GM12875 (cell line): ENCODE measurements at regions not wholly inside any gene's neighbourhood (a gene's known extent, or its start where the extent isn't known, plus 50 kb on each side); places are given as distances from the start of the nearest gene placed in this dataset.

Experiments used
- H3K4me3 ChIP-seq: one replicate; pipeline ENCODE4 v1.5.1; 2011; ENCODE audit warnings: low read depth, low read length, control low read depth
- TF ChIP-seq, protein P1 (sequence below): IDR thresholded peaks from 2 replicates; pipeline ENCODE4 v1.5.1; 2011; ENCODE audit warnings: low read depth, mild to moderate bottlenecking, control low read depth, inconsistent platforms, low read length, moderate library complexity, borderline replicate concordance; ENCODE audit not compliant: insufficient read depth

GRCh38 chr12:24374452-24374851 lies 425.0 kb upstream of the SOX5 start:
- H3K4me3 ChIP-seq: no peak overlapping the region
- TF ChIP-seq, protein P1, sequence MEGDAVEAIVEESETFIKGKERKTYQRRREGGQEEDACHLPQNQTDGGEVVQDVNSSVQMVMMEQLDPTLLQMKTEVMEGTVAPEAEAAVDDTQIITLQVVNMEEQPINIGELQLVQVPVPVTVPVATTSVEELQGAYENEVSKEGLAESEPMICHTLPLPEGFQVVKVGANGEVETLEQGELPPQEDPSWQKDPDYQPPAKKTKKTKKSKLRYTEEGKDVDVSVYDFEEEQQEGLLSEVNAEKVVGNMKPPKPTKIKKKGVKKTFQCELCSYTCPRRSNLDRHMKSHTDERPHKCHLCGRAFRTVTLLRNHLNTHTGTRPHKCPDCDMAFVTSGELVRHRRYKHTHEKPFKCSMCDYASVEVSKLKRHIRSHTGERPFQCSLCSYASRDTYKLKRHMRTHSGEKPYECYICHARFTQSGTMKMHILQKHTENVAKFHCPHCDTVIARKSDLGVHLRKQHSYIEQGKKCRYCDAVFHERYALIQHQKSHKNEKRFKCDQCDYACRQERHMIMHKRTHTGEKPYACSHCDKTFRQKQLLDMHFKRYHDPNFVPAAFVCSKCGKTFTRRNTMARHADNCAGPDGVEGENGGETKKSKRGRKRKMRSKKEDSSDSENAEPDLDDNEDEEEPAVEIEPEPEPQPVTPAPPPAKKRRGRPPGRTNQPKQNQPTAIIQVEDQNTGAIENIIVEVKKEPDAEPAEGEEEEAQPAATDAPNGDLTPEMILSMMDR: no peak

DNA sequence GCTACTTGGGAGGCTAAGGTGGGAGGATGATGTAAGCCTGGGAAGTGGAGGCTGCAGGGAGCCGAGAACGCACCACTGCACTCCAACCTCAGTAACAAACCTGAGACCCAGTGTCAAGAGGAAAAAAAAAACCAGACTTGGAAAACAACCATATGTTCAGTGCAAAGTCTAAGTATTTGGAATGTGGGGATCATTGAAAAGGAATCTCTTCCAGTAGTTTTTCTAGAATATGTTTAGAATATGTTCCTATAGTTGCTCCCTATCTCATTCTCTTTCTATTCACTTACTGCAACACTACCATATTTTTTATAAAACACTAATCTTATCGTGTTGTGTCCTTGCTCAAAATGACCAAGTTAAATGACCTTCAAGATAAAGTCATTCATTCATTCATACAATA lies 423.5 kb upstream of the SOX5 start:
- H3K4me3 ChIP-seq: no peak overlapping the region
- TF ChIP-seq, protein P1: no peak

DNA sequence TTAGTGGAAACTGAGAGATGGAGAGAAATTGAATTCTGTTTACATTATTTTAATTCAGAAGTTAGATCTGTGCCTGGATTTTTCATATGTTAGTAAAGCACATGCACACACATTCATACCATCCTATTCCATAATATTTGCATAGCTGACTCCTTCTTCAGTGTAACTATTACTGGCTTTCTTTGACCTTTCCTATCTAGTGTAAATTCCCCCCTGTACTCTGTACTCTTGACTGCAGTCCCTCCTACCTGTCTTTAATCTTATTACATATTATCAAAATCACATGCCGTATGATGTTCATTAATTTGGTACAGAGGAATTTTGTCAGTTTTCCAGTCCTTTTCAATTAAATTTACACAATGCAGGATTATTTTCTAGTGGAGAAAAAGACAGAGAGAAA lies 417.0 kb upstream of the SOX5 start:
- TF ChIP-seq, protein P1: no peak

DNA sequence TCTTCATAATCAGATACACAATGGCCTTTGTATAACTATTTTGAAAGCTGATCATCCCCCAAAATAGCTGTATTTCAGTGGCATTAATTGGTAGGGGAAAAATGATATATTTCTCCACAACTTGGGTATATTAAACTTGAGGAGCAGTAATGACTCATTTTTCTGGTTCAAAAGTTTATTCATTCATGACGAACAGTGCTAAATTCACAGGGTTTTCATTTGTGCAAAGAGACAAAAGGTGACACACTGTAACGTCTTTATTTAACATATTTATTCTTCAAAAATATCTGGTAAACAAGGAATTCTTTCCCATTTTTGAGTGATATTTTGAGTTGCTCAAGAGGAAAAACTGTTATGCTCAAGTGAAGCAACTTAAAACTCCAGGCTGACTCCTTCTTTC lies 415.5 kb upstream of the SOX5 start:
- TF ChIP-seq, protein P1: no peak
- no peak overlapping the region for H3K4me3 ChIP-seq

More for the DNA sequence above, 417.0 kb upstream of the SOX5 start:
- H3K4me3 ChIP-seq: no peak overlapping the region

- TF ChIP-seq, protein P1: no peak
- no peak overlapping the region for H3K4me3 ChIP-seq
These were observed 413.8 kb upstream of the SOX5 start for GRCh38 chr12:24363177-24363754.

GRCh38 chr12:24361877-24362580 lies 412.6 kb upstream of the SOX5 start:
- TF ChIP-seq, protein P1: no peak
- no peak overlapping the region for H3K4me3 ChIP-seq

DNA sequence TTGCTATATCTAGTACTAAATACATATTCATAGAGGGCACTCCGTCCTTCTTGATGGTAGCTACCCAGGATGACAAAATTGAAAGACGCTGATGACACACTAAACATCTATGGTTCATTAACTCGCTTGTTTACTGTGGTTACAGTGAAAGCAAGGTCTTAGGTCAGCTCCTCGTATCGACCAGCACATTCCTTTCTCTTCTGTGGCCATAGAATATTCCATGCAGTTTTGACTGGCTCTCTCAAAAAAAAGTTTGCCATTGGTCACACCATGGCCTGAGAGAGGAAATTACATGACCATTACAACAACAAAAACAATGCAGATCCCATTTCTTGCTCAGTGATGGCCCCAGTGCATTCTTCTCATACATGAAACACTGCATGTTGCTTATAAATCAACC lies 411.4 kb upstream of the SOX5 start:
- TF ChIP-seq, protein P1: no peak
- no peak overlapping the region for H3K4me3 ChIP-seq
